MCF 10A (cell line): ENCODE measurements at regions not wholly inside any gene's neighbourhood (a gene's known extent, or its start where the extent isn't known, plus 50 kb on each side); places are given as distances from the start of the nearest gene placed in this dataset.

Source experiments
- BruUV-seq: library from RNA; stranded (reverse); fragments of 400-500 nt; replicated peaks from 2 replicates; lab custom pipeline; 2021; lab: Mats Ljungman, UMichigan
- CTCF ChIA-PET: fragments of 300-600 bp; sonication (Branson Sonifier 250); formaldehyde crosslinking; extraction: SDS; loops from one replicate; lab custom pipeline; 2021; ENCODE audit warnings: antibody characterized with exemption, inconsistent platforms; lab: Yijun Ruan, JAX
- POLR2A ChIA-PET: fragments of 300-600, 350-650 bp; sonication (Branson Sonifier 250); formaldehyde crosslinking; extraction: SDS; loops from one replicate; lab custom pipeline; 2020; ENCODE audit warnings: antibody characterized with exemption, inconsistent platforms; lab: Yijun Ruan, JAX
- DNase-seq: peaks from one replicate; pipeline ENCODE4 v3.0.0-alpha.2; 2018; ENCODE audit not compliant: unreplicated experiment
- H3K27ac Mint-ChIP-seq: one replicate; pipeline ENCODE4 v1.8.0; 2022; ENCODE audit warnings: mild to moderate bottlenecking, low read depth, mixed read lengths; ENCODE audit not compliant: unreplicated experiment
- H3K27me3 Mint-ChIP-seq: one replicate; pipeline ENCODE4 v1.8.0; 2022; ENCODE audit warnings: mixed read lengths; ENCODE audit not compliant: insufficient read depth, unreplicated experiment
- H3K36me3 Mint-ChIP-seq: one replicate; pipeline ENCODE4 v1.8.0; 2022; ENCODE audit warnings: mild to moderate bottlenecking, moderate library complexity, mixed read lengths; ENCODE audit not compliant: insufficient read depth, unreplicated experiment
- H3K4me1 Mint-ChIP-seq: one replicate; pipeline ENCODE4 v1.8.0; 2022; ENCODE audit warnings: mixed read lengths; ENCODE audit not compliant: insufficient read depth, unreplicated experiment
- H3K4me3 Mint-ChIP-seq: one replicate; pipeline ENCODE4 v1.8.0; 2022; ENCODE audit warnings: mild to moderate bottlenecking, moderate library complexity, mixed read lengths; ENCODE audit not compliant: unreplicated experiment
- H3K9me3 Mint-ChIP-seq: one replicate; pipeline ENCODE4 v1.8.0; 2022; ENCODE audit warnings: mixed read lengths; ENCODE audit not compliant: unreplicated experiment
- intact Hi-C: fragments of 100-400 bp; cut with micrococcal nuclease; formaldehyde crosslinking; loops from 2 replicates; pipeline ENCODE4 v1.14.1; 2022
- TF ChIP-seq, protein P1 (sequence below): fragments of 200-600 bp; IDR thresholded peaks from one replicate; pipeline ENCODE4 v1.8.0; 2022; ENCODE audit warnings: antibody characterized with exemption, mild to moderate bottlenecking; ENCODE audit not compliant: unreplicated experiment

DNA sequence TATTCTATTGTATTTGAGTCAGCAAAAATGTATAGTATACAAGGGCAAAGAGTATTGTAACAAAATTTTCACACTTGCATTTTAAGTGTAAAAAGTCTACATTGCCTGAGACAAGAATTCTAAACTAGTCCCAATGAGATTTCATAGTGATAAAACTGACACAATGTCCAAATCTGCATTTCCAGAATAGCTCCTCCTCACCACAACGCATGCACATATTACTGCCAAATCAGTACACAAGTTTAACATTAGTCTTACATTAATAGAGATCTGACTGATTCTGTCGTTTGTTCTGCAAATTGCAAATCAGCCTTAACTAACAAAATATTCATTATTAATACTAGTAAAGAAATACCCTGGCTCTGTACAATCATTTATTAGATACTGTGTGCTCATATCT lies 222.2 kb upstream of the NEIL3 start:
- intact Hi-C loops: no loop called here
- Mint-ChIP-seq H3K4me1 (no peaks in the 10 kb centered on the region), H3K9me3 (no peaks in the 10 kb centered on the region), H3K36me3 (no peaks in the 10 kb centered on the region), H3K27ac (no peak overlapping the region), H3K27me3 (no peaks in the 10 kb centered on the region), H3K4me3 (no peak overlapping the region)
- BruUV-seq: no TSS peak
- TF ChIP-seq, protein P1, sequence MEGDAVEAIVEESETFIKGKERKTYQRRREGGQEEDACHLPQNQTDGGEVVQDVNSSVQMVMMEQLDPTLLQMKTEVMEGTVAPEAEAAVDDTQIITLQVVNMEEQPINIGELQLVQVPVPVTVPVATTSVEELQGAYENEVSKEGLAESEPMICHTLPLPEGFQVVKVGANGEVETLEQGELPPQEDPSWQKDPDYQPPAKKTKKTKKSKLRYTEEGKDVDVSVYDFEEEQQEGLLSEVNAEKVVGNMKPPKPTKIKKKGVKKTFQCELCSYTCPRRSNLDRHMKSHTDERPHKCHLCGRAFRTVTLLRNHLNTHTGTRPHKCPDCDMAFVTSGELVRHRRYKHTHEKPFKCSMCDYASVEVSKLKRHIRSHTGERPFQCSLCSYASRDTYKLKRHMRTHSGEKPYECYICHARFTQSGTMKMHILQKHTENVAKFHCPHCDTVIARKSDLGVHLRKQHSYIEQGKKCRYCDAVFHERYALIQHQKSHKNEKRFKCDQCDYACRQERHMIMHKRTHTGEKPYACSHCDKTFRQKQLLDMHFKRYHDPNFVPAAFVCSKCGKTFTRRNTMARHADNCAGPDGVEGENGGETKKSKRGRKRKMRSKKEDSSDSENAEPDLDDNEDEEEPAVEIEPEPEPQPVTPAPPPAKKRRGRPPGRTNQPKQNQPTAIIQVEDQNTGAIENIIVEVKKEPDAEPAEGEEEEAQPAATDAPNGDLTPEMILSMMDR: no peak
- ChIA-PET POLR2A (no interaction called here), CTCF (interaction anchor here (1.0 kb wide), 1 partner anchor 9 kb away, joined by 3 read pairs; no protein-coding TSS in a partner anchor)
- no peak for DNase-seq

DNA sequence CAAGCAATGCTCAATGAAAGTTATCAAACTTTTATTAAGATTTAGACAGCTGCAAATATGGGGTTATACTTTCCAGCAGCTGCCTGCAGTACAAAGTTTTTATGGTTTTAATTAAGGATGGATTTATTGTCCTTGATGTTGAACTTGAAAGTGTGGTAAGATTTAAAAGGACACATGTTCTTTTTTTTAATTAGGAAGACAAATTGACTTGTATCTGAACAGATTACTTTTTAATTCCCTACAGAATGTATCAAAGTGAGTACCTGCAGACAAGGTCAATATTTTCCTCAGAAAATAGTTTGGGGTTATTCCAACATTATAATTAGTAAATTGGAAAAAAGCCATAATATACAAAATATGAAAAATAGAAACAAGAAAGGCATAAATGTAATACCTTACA lies 218.2 kb upstream of the NEIL3 start:
- BruUV-seq: no TSS peak
- DNase-seq: no peak
- Mint-ChIP-seq H3K36me3 (no peaks in the 10 kb centered on the region), H3K4me3 (no peak overlapping the region), H3K9me3 (no peaks in the 10 kb centered on the region), H3K27me3 (no peaks in the 10 kb centered on the region), H3K27ac (no peak overlapping the region), H3K4me1 (no peaks in the 10 kb centered on the region)
- ChIA-PET CTCF (interaction anchor here (0.7 kb wide), 1 partner anchor 12 kb away, joined by 4 read pairs; no protein-coding TSS in a partner anchor), POLR2A (no interaction called here)
- intact Hi-C loops: no loop called here
- TF ChIP-seq, protein P1: no peak

DNA sequence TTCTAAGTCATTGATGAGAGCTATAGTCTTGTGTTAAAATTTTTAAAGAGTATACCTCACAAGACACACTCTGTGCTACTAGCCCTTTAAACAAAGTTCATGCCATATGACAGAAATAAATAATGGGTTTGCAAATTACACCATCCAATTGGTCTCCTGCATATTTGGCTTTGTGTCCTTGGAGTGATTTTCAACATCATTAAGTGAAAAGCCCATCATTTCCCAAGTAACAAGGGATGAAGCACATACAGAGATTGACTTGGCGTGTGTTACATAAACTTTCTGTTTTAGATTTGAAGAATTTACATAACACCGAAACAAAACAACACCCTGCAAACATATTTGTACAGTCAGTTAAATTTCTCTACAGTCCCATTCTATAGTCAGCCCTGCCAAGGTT lies 216.9 kb upstream of the NEIL3 start:
- ChIA-PET POLR2A (no interaction called here), CTCF (no interaction called here)
- Mint-ChIP-seq H3K4me3 (no peak overlapping the region), H3K27me3 (no peaks in the 10 kb centered on the region), H3K9me3 (no peaks in the 10 kb centered on the region), H3K4me1 (no peaks in the 10 kb centered on the region), H3K27ac (no peak overlapping the region), H3K36me3 (no peaks in the 10 kb centered on the region)
- DNase-seq: no peak
- intact Hi-C loops: no loop called here
- BruUV-seq: no TSS peak
- TF ChIP-seq, protein P1: no peak

DNA sequence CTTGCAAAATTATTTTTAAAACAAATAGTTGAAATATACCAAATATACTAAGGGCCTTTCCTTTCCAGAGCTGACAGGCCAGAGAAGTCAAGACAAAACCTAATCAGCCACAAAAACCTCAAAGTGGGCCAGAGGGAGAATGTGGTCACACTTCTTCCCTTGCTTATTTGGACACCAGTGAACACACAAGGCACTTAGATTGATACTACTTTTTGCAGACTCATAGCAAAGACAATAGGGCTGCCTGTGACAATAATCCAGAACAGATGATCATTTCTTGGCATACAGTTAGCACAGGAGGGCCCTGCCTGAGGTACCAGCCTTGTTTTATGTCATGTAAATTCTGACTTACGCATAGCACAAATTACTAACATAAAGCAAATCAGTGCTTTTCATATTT lies 215.7 kb upstream of the NEIL3 start:
- H3K27ac Mint-ChIP-seq: no peak overlapping the region
- CTCF ChIA-PET: no interaction called here
- intact Hi-C loops: no loop called here
- POLR2A ChIA-PET: no interaction called here
- H3K9me3 Mint-ChIP-seq: no peaks in the 10 kb centered on the region
- no TSS peak for BruUV-seq
- TF ChIP-seq, protein P1: no peak
- no peak for DNase-seq
- no peaks in the 10 kb centered on the region for H3K36me3 Mint-ChIP-seq
- no peaks in the 10 kb centered on the region for H3K27me3 Mint-ChIP-seq
- no peak overlapping the region for H3K4me3 Mint-ChIP-seq
- H3K4me1 Mint-ChIP-seq: no peaks in the 10 kb centered on the region
